Sigmoid colon (tissue), 4 donors: ENCODE measurements at regions not wholly inside any gene's neighbourhood (a gene's known extent, or its start where the extent isn't known, plus 50 kb on each side); places are given as distances from the start of the nearest gene placed in this dataset.

ENCODE experiments used
- CTCF ChIP-seq, 4 experiments: fragments of 450-650 bp in 3 of 4; fragments of 200-600 bp in 1 of 4; IDR thresholded peaks; one replicate each; pipeline ENCODE4 v1.5.1; 2016 to 2019; ENCODE audit warnings: antibody characterized with exemption in 4 of 4, mild to moderate bottlenecking in 3 of 4, moderate library complexity in 2 of 4
- POLR2A ChIP-seq, 2 donors: fragments of 450-650 bp; IDR thresholded peaks; one replicate each; pipeline ENCODE4 v1.6.1; 2016; ENCODE audit warnings: antibody characterized with exemption in 2 of 2, mild to moderate bottlenecking in 2 of 2, moderate library complexity in 2 of 2
- POLR2AphosphoS5 ChIP-seq, 4 donors: sonication (generic); formaldehyde crosslinking; IDR thresholded peaks; one replicate each; pipeline ENCODE4 v1.6.1; 2017; ENCODE audit warnings: antibody characterized with exemption in 4 of 4

GRCh38 chr1:117268535-117269455 is 58.1 kb upstream of the VTCN1 start:
- TF ChIP-seq POLR2A (IDR thresholded peaks at IDR 0.05) (no peak), CTCF (IDR thresholded peaks at IDR 0.05) (no peak), POLR2AphosphoS5 (IDR thresholded peaks at IDR 0.05) (peak in 3 of 4 donors; percentile 38 to 73 (median 62))
